HepG2 (cell line): ENCODE measurements at regions not wholly inside any gene's neighbourhood (a gene's known extent, or its start where the extent isn't known, plus 50 kb on each side); places are given as distances from the start of the nearest gene placed in this dataset.

ENCODE experiments used
- ATAC-seq: fragments of 200-7000 bp; cut with Tn5 transposase; 3 replicates; pipeline ENCODE4 v1.9.1; 2020; ENCODE audit warnings: mild to moderate bottlenecking, moderate library complexity
- BruUV-seq: library from RNA; stranded (reverse); fragments of 400-500 nt; replicated peaks from 2 replicates; lab custom pipeline; 2021; lab: Mats Ljungman, UMichigan
- CTCF ChIA-PET: fragments of 300-600 bp; formaldehyde crosslinking; extraction: SDS; loops from one replicate; lab custom pipeline; 2021; ENCODE audit warnings: low total read pairs, inconsistent platforms, low intra/inter-chr PET ratio; lab: Yijun Ruan, JAX
- POLR2A ChIA-PET: fragments of 350-600 bp; sonication (Branson Sonifier 250); formaldehyde crosslinking; loops from one replicate; lab custom pipeline; 2020; ENCODE audit warnings: antibody characterized with exemption, inconsistent platforms; lab: Yijun Ruan, JAX
- DNase-seq: peaks from one replicate; pipeline ENCODE4 v3.0.0-alpha.2; 2015; ENCODE audit warnings: low spot score
- FAIRE-seq: peaks from 3 replicates; lab custom pipeline; 2011; peaks lifted over from hg19 to GRCh38; lab: Jason Lieb, UNC
- H2AFZ ChIP-seq: one replicate; pipeline ENCODE4 v1.6.1; 2011; ENCODE audit warnings: low read length, inconsistent platforms
- H3K27ac ChIP-seq: fragments of 300-600 bp; 3 replicates; pipeline ENCODE4 v1.8.0; 2011; ENCODE audit warnings: mixed run types, mild to moderate bottlenecking, mixed read lengths, low read length, inconsistent platforms; ENCODE audit not compliant: insufficient read depth; ENCODE audit errors: extremely low read length
- H3K27me3 ChIP-seq, 2 experiments: fragments of 200-600 bp in 1 of 2; 2 replicates in 1 of 2; 3 replicates in 1 of 2; pipeline versions ENCODE4 v1.6.0 to v1.8.0; 2011; ENCODE audit warnings: low read length in 2 of 2, mild to moderate bottlenecking in 2 of 2, moderate library complexity in 2 of 2, inconsistent platforms in 1 of 2; ENCODE audit not compliant: insufficient read depth in 2 of 2, control insufficient read depth in 1 of 2
- H3K36me3 ChIP-seq, 2 experiments: fragments of 200-600 bp in 1 of 2; replicated peaks in 1 of 2; 2 replicates in 1 of 2; 3 replicates in 1 of 2; pipeline versions ENCODE4 v1.5.1 to v1.8.0; 2011; ENCODE audit warnings: low read length in 2 of 2, inconsistent platforms in 1 of 2; ENCODE audit not compliant: insufficient read depth in 2 of 2, control insufficient read depth in 1 of 2
- H3K4me1 ChIP-seq: 2 replicates; pipeline ENCODE4 v1.5.1; 2012; ENCODE audit warnings: low read length, inconsistent platforms; ENCODE audit not compliant: insufficient read depth
- H3K4me2 ChIP-seq: 2 replicates; pipeline ENCODE4 v1.6.0; 2011; ENCODE audit warnings: low read depth, low read length, inconsistent platforms
- H3K4me3 ChIP-seq, 3 experiments: fragments of 200-600 bp in 1 of 3; sonication (generic), shearing (Covaris generic) in 1 of 3; replicated peaks in 1 of 3; 2 replicates each; pipeline ENCODE4 v1.5.1; 2011 to 2016; ENCODE audit warnings: low read length in 3 of 3, inconsistent platforms in 2 of 3, low read depth in 2 of 3, mild to moderate bottlenecking in 2 of 3, control low read depth in 1 of 3, mixed read lengths in 1 of 3; ENCODE audit not compliant: insufficient read depth in 1 of 3
- H3K79me2 ChIP-seq: one replicate; pipeline ENCODE4 v1.6.1; 2011; ENCODE audit warnings: low read length, inconsistent platforms; ENCODE audit not compliant: insufficient read depth
- H3K9ac ChIP-seq: 2 replicates; pipeline ENCODE4 v1.6.0; 2011; ENCODE audit warnings: mild to moderate bottlenecking, low read depth, low read length, inconsistent platforms; ENCODE audit not compliant: insufficient read depth
- H3K9me3 ChIP-seq: 2 replicates; pipeline ENCODE4 v1.5.1; 2012; ENCODE audit warnings: mild to moderate bottlenecking, low read length
- H4K20me1 ChIP-seq: 2 replicates; pipeline ENCODE4 v1.6.0; 2011; ENCODE audit warnings: inconsistent platforms, mild to moderate bottlenecking, low read length, moderate library complexity; ENCODE audit not compliant: insufficient read depth
- ELF3 ChIP-seq: IDR thresholded peaks from 2 replicates; pipeline ENCODE4 v1.6.1; 2016; ENCODE audit warnings: missing genetic modification reagents, missing compliant biosample characterization
- ELF4 ChIP-seq: sonication (generic); formaldehyde crosslinking; IDR thresholded peaks from 2 replicates; pipeline ENCODE4 v1.5.0; 2020; ENCODE audit warnings: missing genetic modification reagents, mild to moderate bottlenecking, moderate library complexity, borderline replicate concordance
- GLI4 ChIP-seq: sonication (generic); formaldehyde crosslinking; IDR thresholded peaks from 2 replicates; pipeline ENCODE4 v1.5.1; 2020; ENCODE audit warnings: missing genetic modification reagents, mild to moderate bottlenecking, moderate library complexity, borderline replicate concordance
- GPN1 ChIP-seq: sonication (generic); formaldehyde crosslinking; IDR thresholded peaks from 2 replicates; pipeline ENCODE4 v1.5.1; 2020; ENCODE audit warnings: missing genetic modification reagents, borderline replicate concordance
- MAZ ChIP-seq, 2 experiments: sonication (generic) in 1 of 2; formaldehyde crosslinking in 1 of 2; IDR thresholded peaks; 2 replicates each; pipeline versions ENCODE4 v1.5.0 to v1.6.1; 2012 to 2020; ENCODE audit warnings: low read depth in 2 of 2, mild to moderate bottlenecking in 2 of 2, borderline replicate concordance in 1 of 2, improper control_type of control experiment in 1 of 2, low read length in 1 of 2, missing genetic modification reagents in 1 of 2, moderate library complexity in 1 of 2
- MLXIP ChIP-seq: sonication (generic); formaldehyde crosslinking; IDR thresholded peaks from 2 replicates; pipeline ENCODE4 v1.9.0; 2021; ENCODE audit warnings: missing genetic modification reagents, borderline replicate concordance
- THAP8 ChIP-seq: sonication (generic); formaldehyde crosslinking; IDR thresholded peaks from 2 replicates; pipeline ENCODE4 v1.5.1; 2020; ENCODE audit warnings: missing genetic modification reagents, mild to moderate bottlenecking, borderline replicate concordance
- ZFP37 ChIP-seq: sonication (generic); formaldehyde crosslinking; IDR thresholded peaks from 2 replicates; pipeline ENCODE4 v1.4.0; 2020; ENCODE audit warnings: missing genetic modification reagents, borderline replicate concordance
- ZNF30 ChIP-seq: sonication (generic); formaldehyde crosslinking; IDR thresholded peaks from 2 replicates; pipeline ENCODE4 v1.5.0; 2020; ENCODE audit warnings: mild to moderate bottlenecking, missing genetic modification reagents
- ZNF564 ChIP-seq: sonication (generic); formaldehyde crosslinking; IDR thresholded peaks from 2 replicates; pipeline ENCODE4 v1.8.1; 2023; ENCODE audit warnings: mild to moderate bottlenecking, missing genetic modification reagents
- ZNF589 ChIP-seq: sonication (generic); formaldehyde crosslinking; conservative IDR thresholded peaks from 2 replicates; pipeline ENCODE4 v1.8.0; 2022; ENCODE audit warnings: mild to moderate bottlenecking, moderate library complexity, missing genetic modification reagents
- ZNF616 ChIP-seq: sonication (generic); formaldehyde crosslinking; IDR thresholded peaks from 2 replicates; pipeline ENCODE4 v1.5.0; 2020; ENCODE audit warnings: low read depth, mild to moderate bottlenecking, missing genetic modification reagents
- ZNF83 ChIP-seq: sonication (generic); formaldehyde crosslinking; IDR thresholded peaks from 2 replicates; pipeline ENCODE4 v1.4.0; 2020; ENCODE audit warnings: missing genetic modification reagents, mild to moderate bottlenecking, borderline replicate concordance
- ZSCAN20 ChIP-seq: sonication (generic); formaldehyde crosslinking; IDR thresholded peaks from 2 replicates; pipeline ENCODE4 v1.4.0; 2020; ENCODE audit warnings: missing genetic modification reagents, mild to moderate bottlenecking, borderline replicate concordance
- WGBS: methylation state at CpG from one replicate; pipeline ENCODE4 v1.1.6; 2017; ENCODE audit warnings: low lambda C conversion rate; 5-methylcytosine and 5-hydroxymethylcytosine counted together
- in situ Hi-C: cut with HindIII; loops from 2 replicates; pipeline ENCODE4 v1.10.0; 2017; ENCODE audit warnings: low pct_unique_long_range_greater_than_20kb; ENCODE audit not compliant: extremely low pct_ligation_motif_present
- intact Hi-C: fragments of 100-400 bp; cut with micrococcal nuclease; formaldehyde crosslinking; loops from one replicate; pipeline ENCODE4 v1.10.0; 2022; ENCODE audit not compliant: unreplicated experiment

DNA sequence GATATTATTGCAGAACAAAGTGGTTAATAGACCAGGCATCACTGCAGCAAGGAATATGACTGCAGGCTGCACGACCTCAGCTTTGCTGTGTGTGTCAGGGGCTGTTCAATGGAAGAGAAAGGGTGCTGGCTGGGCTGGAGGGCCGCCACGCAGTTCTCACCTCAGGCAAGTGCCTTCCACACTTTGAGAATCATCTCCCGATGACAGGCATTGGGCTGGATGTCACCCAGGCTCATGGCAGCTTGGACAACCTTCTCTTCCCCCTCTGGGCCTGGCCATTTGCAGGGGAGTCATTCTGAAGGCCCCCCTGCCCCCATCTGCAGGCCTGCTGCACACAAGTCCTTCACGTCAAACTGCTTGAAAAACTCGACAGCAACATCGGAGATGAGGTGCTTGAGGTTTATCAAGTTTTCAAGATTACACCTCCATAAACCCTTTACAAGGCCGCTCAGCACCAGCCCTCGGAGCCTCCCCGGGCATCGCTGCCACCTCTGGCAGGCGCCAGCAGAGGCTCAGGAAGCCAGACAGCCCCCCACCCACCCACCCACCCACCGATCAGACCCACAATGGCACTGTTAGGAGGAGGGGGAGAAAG is 165.9 kb upstream of the GSC start:
- H3K9me3 ChIP-seq = no peaks in the 10 kb centered on the region
- DNase-seq (no peak), FAIRE-seq (no peak), ATAC-seq (no peak)
- BruUV-seq = no TSS peak
- ChIA-PET POLR2A (no interaction called here), CTCF (no interaction called here)
- H3K4me1 ChIP-seq = no peaks in the 10 kb centered on the region
- H3K36me3 ChIP-seq = no peaks in the 10 kb centered on the region
- H4K20me1 ChIP-seq = no peaks in the 10 kb centered on the region
- no peak overlapping the region for H3K27ac ChIP-seq
- no peak overlapping the region for H3K4me2 ChIP-seq
- peaks cover 6 to 53% of the 10 kb centered on the region in 2 experiments; a peak in 4 of 5 replicates for H3K27me3 ChIP-seq
- in situ Hi-C loops = no loop called here
- H3K9ac ChIP-seq = no peak overlapping the region
- no peak overlapping the region for H2AFZ ChIP-seq
- intact Hi-C loops = no loop called here
- H3K79me2 ChIP-seq = no peaks in the 10 kb centered on the region
- H3K4me3 ChIP-seq = no peak overlapping the region
- WGBS = 5% methylated on average over 6 of the region's 13 CpGs
- TF ChIP-seq GLI4 (CRISPR knock-in tag) (no peak), ELF4 (CRISPR knock-in tag) (no peak), ZNF83 (CRISPR knock-in tag) (no peak), ZNF564 (CRISPR knock-in tag) (no peak), GPN1 (CRISPR knock-in tag) (no peak), ZNF616 (CRISPR knock-in tag) (no peak), MAZ (IDR thresholded peaks at IDR 0.05; ENCODE audit: borderline replicate concordance, low read depth, low read length) (no peak), MAZ (CRISPR knock-in tag; IDR thresholded peaks at IDR 0.05; ENCODE audit: low read depth) (no peak), MLXIP (CRISPR knock-in tag) (no peak), ZFP37 (no peak), THAP8 (CRISPR knock-in tag) (no peak), ZSCAN20 (no peak), ZNF589 (CRISPR knock-in tag) (no peak), ZNF30 (CRISPR knock-in tag) (no peak), ELF3 (CRISPR knock-in tag) (no peak)
